Left lung (tissue), 4 donors: ENCODE measurements at regions not wholly inside any gene's neighbourhood (a gene's known extent, or its start where the extent isn't known, plus 50 kb on each side); places are given as distances from the start of the nearest gene placed in this dataset.
"Not testable (repeated sequence)": the region's sequence is repeated elsewhere in the genome, so short reads cannot be mapped to it uniquely, and the experiment has no call there.

Source experiments
- ATAC-seq: fragments of 200-7000 bp; cut with Tn5 transposase; one replicate; pipeline ENCODE4 v1.9.1; 2020; ENCODE audit warnings: moderate library complexity
- DNase-seq, 4 donors: peaks; one replicate each; pipeline ENCODE4 v3.0.0-alpha.2; 2013 to 2020
- H3K27ac ChIP-seq, 2 donors: fragments of 200-600 bp; sonication (generic) in 1 of 2; one replicate each; pipeline versions ENCODE4 v1.5.0 to v1.8.0; 2020 to 2021
- H3K27me3 ChIP-seq, 2 donors: fragments of 200-600 bp; sonication (generic) in 1 of 2; one replicate each; pipeline versions ENCODE4 v1.5.0 to v1.8.0; 2020 to 2021
- H3K36me3 ChIP-seq, 2 donors: fragments of 200-600 bp; sonication (generic) in 1 of 2; one replicate each; pipeline versions ENCODE4 v1.5.0 to v1.8.0; 2020 to 2021
- H3K4me1 ChIP-seq, 2 donors: fragments of 200-600 bp; one replicate each; pipeline ENCODE4 v1.8.0; 2021
- H3K4me3 ChIP-seq, 2 donors: fragments of 200-600 bp; sonication (generic) in 1 of 2; one replicate each; pipeline versions ENCODE4 v1.5.0 to v1.8.0; 2020 to 2021; ENCODE audit warnings: mild to moderate bottlenecking in 1 of 2
- H3K9me3 ChIP-seq, 2 donors: fragments of 200-600 bp; sonication (generic) in 1 of 2; one replicate each; pipeline versions ENCODE4 v1.5.0 to v1.8.0; 2020 to 2021
- CTCF ChIP-seq, 2 donors: fragments of 200-600 bp; sonication (generic) in 1 of 2; IDR thresholded peaks; one replicate each; pipeline versions ENCODE4 v1.5.0 to v1.8.0; 2021; ENCODE audit warnings: antibody characterized with exemption in 2 of 2
- intact Hi-C, 2 donors: fragments of 100-400 bp; cut with DNase I; formaldehyde crosslinking; loops; one replicate each; pipeline versions ENCODE4 v1.11.2 to v1.14.2; 2022
- donor health status: DM: no; HTN: yes; CAD: no.
- donor health status: DM: no; HTN: no; CAD: no.

DNA sequence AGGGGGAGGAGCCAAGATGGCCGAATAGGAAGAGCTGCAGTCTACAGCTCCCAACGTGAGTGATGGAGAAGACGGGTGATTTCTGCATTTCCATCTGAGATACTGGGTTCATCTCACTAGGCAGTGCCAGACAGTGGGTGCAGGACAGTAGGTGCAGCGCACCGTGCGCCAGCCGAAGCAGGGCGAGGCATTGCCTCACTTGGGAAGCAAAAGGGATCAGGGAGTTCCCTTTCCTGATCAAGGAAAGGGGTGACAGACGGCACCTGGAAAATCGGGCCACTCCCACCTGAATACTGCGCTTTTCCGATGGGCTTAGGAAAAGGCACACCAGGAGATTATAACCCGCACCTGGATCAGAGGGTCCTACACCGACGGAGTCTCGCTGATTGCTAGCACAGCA lies 121.1 kb upstream of the SESTD1 start:
- H3K9me3 ChIP-seq, ATAC-seq, H3K27me3 ChIP-seq, H3K27ac ChIP-seq, intact Hi-C loops, H3K36me3 ChIP-seq, H3K4me1 ChIP-seq, DNase-seq, H3K4me3 ChIP-seq: not testable (repeated sequence)

DNA sequence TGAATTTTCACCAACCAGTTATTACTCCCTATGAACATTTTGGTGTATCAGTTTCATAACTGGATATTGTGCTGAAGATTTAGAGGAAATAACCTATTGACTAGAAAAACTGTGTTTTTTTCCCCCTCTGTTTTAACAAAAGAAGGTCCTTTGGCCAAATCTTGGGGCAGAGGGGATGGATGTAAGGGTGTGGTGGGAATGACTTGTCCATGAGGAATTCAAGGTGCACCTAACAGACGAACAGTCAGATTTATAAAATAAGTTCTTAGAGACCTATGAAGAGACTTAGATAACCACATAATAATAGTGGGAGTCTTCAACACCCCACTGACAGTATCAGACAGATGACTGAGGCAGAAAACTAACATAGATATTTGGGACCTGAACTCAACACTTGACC lies 119.3 kb upstream of the SESTD1 start:
- no peaks in the 10 kb centered on the region for H3K9me3 ChIP-seq
- DNase-seq (no peak), ATAC-seq (no peak)
- no peaks in the 10 kb centered on the region for H3K27me3 ChIP-seq
- H3K4me1 ChIP-seq, result no peaks in the 10 kb centered on the region
- H3K27ac ChIP-seq, result no peak overlapping the region
- H3K36me3 ChIP-seq, result no peaks in the 10 kb centered on the region
- intact Hi-C loops, result no loop called here
- no peak overlapping the region for H3K4me3 ChIP-seq
- no peak for TF ChIP-seq CTCF (IDR thresholded peaks at IDR 0.05)

- H3K36me3 ChIP-seq, result no peaks in the 10 kb centered on the region
- no peaks in the 10 kb centered on the region for H3K27me3 ChIP-seq
- DNase-seq (no peak), ATAC-seq (no peak)
- no peak overlapping the region for H3K4me3 ChIP-seq
- H3K27ac ChIP-seq, result no peak overlapping the region
- H3K4me1 ChIP-seq, result no peaks in the 10 kb centered on the region
- TF ChIP-seq CTCF (IDR thresholded peaks at IDR 0.05), result no peak
- intact Hi-C loops, result no loop called here
- peaks cover 0 to 3% of the 10 kb centered on the region in 2 donors for H3K9me3 ChIP-seq
These were observed 112.7 kb upstream of the SESTD1 start for GRCh38 chr2:179377296-179377695.

GRCh38 chr2:179376881-179377280 lies 112.2 kb upstream of the SESTD1 start:
- no peak for TF ChIP-seq CTCF (IDR thresholded peaks at IDR 0.05)
- Histone ChIP-seq H3K9me3 (peaks cover 0 to 3% of the 10 kb centered on the region in 2 donors), H3K36me3 (no peaks in the 10 kb centered on the region), H3K27ac (no peak overlapping the region), H3K27me3 (no peaks in the 10 kb centered on the region), H3K4me1 (no peaks in the 10 kb centered on the region), H3K4me3 (no peak overlapping the region)
- DNase-seq, result no peak
- ATAC-seq, result no peak
- intact Hi-C loops, result no loop called here

DNA sequence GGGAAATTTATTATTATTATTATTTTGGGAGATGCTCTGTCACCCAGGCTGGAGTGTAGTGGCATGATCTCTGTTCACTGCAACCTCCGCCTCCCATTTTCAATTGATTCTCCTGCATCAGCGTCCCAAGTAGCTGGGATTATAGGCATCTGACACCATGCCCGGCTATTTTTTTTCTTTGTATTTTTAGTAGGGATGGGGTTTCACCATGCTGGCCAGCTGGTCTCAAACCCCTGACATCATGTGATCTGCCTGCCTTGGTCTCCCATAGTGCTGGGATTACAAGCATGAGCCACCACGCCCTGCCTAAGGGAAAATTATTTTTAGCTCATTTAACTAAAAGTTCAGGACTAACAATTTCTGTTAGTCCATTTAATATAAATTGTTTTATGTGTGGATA lies 109.2 kb upstream of the SESTD1 start:
- intact Hi-C loops, result no loop called here
- H3K36me3 ChIP-seq, result no peaks in the 10 kb centered on the region
- no peak overlapping the region for H3K27ac ChIP-seq
- no peaks in the 10 kb centered on the region for H3K4me1 ChIP-seq
- TF ChIP-seq CTCF (IDR thresholded peaks at IDR 0.05), result no peak
- ATAC-seq (no peak), DNase-seq (no peak)
- no peak overlapping the region for H3K4me3 ChIP-seq
- no peaks in the 10 kb centered on the region for H3K27me3 ChIP-seq
- peaks cover 0 to 3% of the 10 kb centered on the region in 2 donors for H3K9me3 ChIP-seq

GRCh38 chr2:179365561-179365960 lies 100.9 kb upstream of the SESTD1 start:
- H3K27ac ChIP-seq, H3K27me3 ChIP-seq, H3K4me1 ChIP-seq, H3K36me3 ChIP-seq, ATAC-seq, H3K9me3 ChIP-seq, H3K4me3 ChIP-seq, intact Hi-C loops, DNase-seq: not testable (repeated sequence)
